Activated T-cell treated with anti-CD3 and anti-CD28 coated beads, Interleukin-2, amount 50 U/mL, for 24 hours (primary cell): ENCODE measurements at regions not wholly inside any gene's neighbourhood (a gene's known extent, or its start where the extent isn't known, plus 50 kb on each side); places are given as distances from the start of the nearest gene placed in this dataset.

Experiments used
- DNase-seq: peaks from one replicate; pipeline ENCODE4 v3.0.0-alpha.2; 2020
- H3K27ac Mint-ChIP-seq: 2 replicates; pipeline ENCODE4 v1.8.0; 2020; ENCODE audit warnings: mild to moderate bottlenecking, mixed read lengths
- H3K27me3 Mint-ChIP-seq: 2 replicates; pipeline ENCODE4 v1.8.0; 2020; ENCODE audit warnings: mixed read lengths
- H3K36me3 Mint-ChIP-seq: 2 replicates; pipeline ENCODE4 v1.8.0; 2020; ENCODE audit warnings: low read depth, mixed read lengths
- H3K4me1 Mint-ChIP-seq: 2 replicates; pipeline ENCODE4 v1.8.0; 2020; ENCODE audit warnings: low read depth, mixed read lengths
- H3K4me3 Mint-ChIP-seq: 2 replicates; pipeline ENCODE4 v1.8.0; 2020; ENCODE audit warnings: mild to moderate bottlenecking, moderate library complexity, mixed read lengths
- H3K9me3 Mint-ChIP-seq: 2 replicates; pipeline ENCODE4 v1.8.0; 2020; ENCODE audit warnings: mixed read lengths

DNA sequence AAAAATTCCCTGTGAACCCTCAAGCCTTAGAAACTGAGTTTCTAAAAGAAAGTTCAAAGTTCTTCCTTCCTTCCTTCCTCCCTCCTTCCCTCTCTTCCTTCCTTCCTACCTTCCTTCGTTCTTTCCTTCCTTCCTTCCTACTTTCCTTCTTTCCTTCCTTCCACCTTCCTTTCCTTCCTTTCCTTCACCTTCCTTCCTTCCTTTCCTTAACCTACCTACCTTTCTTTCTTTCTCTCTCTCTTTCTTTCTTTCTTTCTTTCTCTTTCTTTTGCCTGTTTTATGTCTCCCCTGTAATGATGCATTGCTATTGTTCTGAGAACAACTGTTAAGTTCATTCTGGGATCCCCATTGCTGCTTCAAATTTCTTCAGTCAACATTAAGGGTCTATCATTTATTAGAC lies 551.1 kb downstream of the TFEC start:
- no peaks in the 10 kb centered on the region for H3K36me3 Mint-ChIP-seq
- no peak overlapping the region for H3K4me3 Mint-ChIP-seq
- peaks cover 11% of the 10 kb centered on the region for H3K4me1 Mint-ChIP-seq
- no peaks in the 10 kb centered on the region for H3K9me3 Mint-ChIP-seq
- no peak overlapping the region for H3K27ac Mint-ChIP-seq
- DNase-seq = no peak
- H3K27me3 Mint-ChIP-seq = peaks cover 45% of the 10 kb centered on the region

GRCh38 chr7:115478426-115478825 lies 552.1 kb downstream of the TFEC start:
- Mint-ChIP-seq H3K4me3 (no peak overlapping the region), H3K4me1 (peaks cover 11% of the 10 kb centered on the region), H3K27ac (no peak overlapping the region), H3K36me3 (no peaks in the 10 kb centered on the region), H3K27me3 (peaks cover 47% of the 10 kb centered on the region), H3K9me3 (no peaks in the 10 kb centered on the region)
- DNase-seq = no peak

- peak overlapping the region; percentile 64 for H3K4me3 Mint-ChIP-seq
- H3K36me3 Mint-ChIP-seq = no peaks in the 10 kb centered on the region
- peaks cover 11% of the 10 kb centered on the region for H3K4me1 Mint-ChIP-seq
- H3K27me3 Mint-ChIP-seq = peaks cover 43% of the 10 kb centered on the region
- no peak overlapping the region for H3K27ac Mint-ChIP-seq
- DNase-seq = peak; percentile 30
- H3K9me3 Mint-ChIP-seq = no peaks in the 10 kb centered on the region
Observed at GRCh38 chr7:115477193-115477651, 553.3 kb downstream of the TFEC start.

DNA sequence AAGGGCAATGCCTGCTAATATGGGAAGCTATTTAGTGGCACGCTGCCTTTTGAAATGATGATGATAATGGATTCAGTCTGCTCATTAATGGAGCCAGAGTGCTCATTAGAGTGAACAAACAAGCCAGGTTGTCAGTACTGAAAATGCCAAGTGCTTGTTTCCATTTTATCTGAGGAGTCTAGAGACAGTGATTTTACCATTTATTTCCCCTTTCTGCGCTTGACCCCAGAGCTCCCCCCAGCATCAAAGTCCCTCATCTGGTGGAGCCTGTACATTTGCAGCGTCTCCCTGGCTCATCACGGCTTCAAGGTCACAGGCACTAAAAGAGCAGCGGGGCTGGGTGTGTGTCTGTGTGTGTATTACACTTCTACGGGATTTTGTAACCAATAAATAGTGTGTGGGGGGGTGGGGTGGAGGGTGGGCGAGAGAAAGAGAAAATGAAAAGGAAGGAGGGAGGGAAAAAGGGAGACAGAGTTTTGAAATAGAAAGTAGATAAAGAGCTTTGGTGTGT lies 553.8 kb downstream of the TFEC start:
- no peaks in the 10 kb centered on the region for H3K9me3 Mint-ChIP-seq
- H3K27ac Mint-ChIP-seq = no peak overlapping the region
- H3K27me3 Mint-ChIP-seq = peaks cover 43% of the 10 kb centered on the region
- H3K4me3 Mint-ChIP-seq = peak overlapping the region; percentile 64
- DNase-seq = no peak
- H3K4me1 Mint-ChIP-seq = peaks cover 11% of the 10 kb centered on the region
- H3K36me3 Mint-ChIP-seq = no peaks in the 10 kb centered on the region

DNA sequence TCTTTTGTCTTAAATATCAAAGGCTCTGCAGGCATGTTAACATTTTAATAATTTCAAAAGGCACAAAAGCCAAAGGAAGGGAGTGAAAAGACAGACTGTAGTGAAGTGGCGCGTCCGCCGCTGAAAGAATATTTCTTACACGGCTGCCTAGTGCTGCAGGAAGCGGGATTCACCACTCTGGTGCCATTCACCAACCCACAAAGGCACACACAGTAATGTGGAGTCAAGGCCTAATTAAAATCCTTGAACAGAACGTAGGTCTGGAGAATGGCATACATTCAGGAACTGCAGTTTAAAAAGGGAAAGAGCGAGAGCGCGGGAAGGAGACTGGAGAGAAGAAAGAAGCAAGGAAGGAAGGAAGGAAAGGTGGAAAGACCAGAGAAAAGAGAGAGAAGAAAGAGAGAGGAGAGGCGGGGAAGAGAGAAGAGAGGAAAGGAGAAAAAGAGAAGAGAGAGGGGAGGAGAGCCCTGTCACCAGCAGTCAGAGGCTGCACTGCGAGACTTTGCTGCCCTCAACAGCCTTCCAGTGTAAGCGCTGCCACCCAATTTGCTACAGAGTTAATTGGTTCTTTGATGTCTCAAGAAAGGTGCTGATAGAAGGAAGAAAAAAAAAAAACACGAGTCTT lies 554.0 kb downstream of the MDFIC start:
- Mint-ChIP-seq H3K4me3 (no peak overlapping the region), H3K27ac (no peak overlapping the region), H3K9me3 (no peaks in the 10 kb centered on the region), H3K27me3 (peaks cover 41% of the 10 kb centered on the region), H3K36me3 (no peaks in the 10 kb centered on the region), H3K4me1 (peaks cover 11% of the 10 kb centered on the region)
- DNase-seq = no peak

- Mint-ChIP-seq H3K9me3 (no peaks in the 10 kb centered on the region), H3K4me3 (no peak overlapping the region), H3K4me1 (peaks cover 11% of the 10 kb centered on the region), H3K27me3 (peaks cover 37% of the 10 kb centered on the region), H3K27ac (no peak overlapping the region), H3K36me3 (no peaks in the 10 kb centered on the region)
- DNase-seq = no peak
Observed at GRCh38 chr7:115475206-115475605, 553.3 kb downstream of the MDFIC start.

DNA sequence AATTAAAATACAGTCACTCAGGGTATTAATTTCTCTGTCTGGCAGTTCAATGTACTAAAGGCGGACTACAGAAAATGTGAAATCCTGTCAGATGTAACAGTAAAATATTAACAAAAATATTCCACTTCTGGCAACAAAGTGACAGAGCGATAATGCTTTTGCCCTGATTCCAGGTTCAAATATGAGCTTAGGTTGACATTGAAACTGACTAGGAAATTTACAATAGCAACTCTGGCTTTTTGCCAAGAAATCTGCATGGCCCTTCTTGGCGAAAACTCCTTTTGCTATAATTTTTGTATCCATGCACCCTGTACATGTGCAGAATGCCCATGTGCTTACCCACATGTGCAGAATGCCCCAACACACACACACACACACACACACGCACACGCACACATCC lies 552.2 kb downstream of the MDFIC start:
- Mint-ChIP-seq H3K4me1 (peaks cover 11% of the 10 kb centered on the region), H3K4me3 (no peak overlapping the region), H3K27me3 (peaks cover 28% of the 10 kb centered on the region), H3K36me3 (no peaks in the 10 kb centered on the region), H3K27ac (no peak overlapping the region), H3K9me3 (no peaks in the 10 kb centered on the region)
- no peak for DNase-seq

DNA sequence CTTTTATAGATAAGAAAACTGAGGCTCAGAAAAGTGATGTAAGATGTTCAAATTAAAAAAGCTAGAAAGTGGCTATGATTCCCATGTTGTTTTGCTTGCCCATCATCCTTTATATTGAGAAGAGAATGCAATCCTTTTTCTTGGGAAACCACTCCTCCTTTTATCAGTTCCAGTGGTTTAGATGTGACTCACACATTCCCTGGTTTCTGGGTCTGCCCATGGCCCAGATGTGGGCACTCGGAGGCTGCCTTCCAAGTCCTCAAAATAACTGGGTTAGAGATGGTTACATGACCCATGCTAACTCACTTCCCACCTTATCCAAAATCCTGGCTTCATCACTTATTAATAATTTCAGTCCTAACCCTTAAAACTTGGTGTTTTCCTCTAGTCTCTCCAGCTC lies 550.0 kb downstream of the MDFIC start:
- Mint-ChIP-seq H3K4me1 (peaks cover 6% of the 10 kb centered on the region), H3K27ac (no peak overlapping the region), H3K36me3 (no peaks in the 10 kb centered on the region), H3K27me3 (peaks cover 14% of the 10 kb centered on the region), H3K4me3 (no peak overlapping the region), H3K9me3 (no peaks in the 10 kb centered on the region)
- DNase-seq = no peak

- H3K4me3 Mint-ChIP-seq = no peak overlapping the region
Observed at GRCh38 chr7:115462301-115463015, 540.6 kb downstream of the MDFIC start.

DNA sequence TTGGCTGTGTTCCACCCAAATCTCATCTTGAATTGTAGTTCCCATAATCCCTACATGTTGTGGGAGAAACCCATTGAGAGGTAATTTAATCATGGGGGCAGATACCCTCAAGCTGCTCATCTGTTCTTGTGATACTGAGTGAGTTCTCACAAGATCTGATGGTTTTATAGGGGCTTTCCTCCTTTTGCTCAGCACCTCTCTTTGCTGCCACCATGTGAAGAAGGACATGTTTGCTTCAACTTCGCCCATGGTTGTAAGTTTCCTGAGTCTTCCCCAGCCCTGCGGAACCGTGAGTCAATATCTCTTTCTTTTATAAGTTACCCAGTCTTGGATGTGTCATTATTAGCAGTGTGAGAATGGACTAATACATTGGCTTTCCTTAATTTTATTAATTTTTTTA lies 527.8 kb downstream of the MDFIC start:
- Mint-ChIP-seq H3K27ac (no peak overlapping the region), H3K27me3 (peaks cover 5% of the 10 kb centered on the region), H3K9me3 (no peaks in the 10 kb centered on the region), H3K4me1 (no peaks in the 10 kb centered on the region), H3K36me3 (no peaks in the 10 kb centered on the region), H3K4me3 (no peak overlapping the region)
- no peak for DNase-seq

More at GRCh38 chr7:115462301-115463015, 540.6 kb downstream of the MDFIC start:
- no peaks in the 10 kb centered on the region for H3K36me3 Mint-ChIP-seq
- no peaks in the 10 kb centered on the region for H3K4me1 Mint-ChIP-seq
- H3K27me3 Mint-ChIP-seq = peaks cover 2% of the 10 kb centered on the region
- no peaks in the 10 kb centered on the region for H3K9me3 Mint-ChIP-seq
- H3K27ac Mint-ChIP-seq = no peak overlapping the region
- DNase-seq = no peak

DNA sequence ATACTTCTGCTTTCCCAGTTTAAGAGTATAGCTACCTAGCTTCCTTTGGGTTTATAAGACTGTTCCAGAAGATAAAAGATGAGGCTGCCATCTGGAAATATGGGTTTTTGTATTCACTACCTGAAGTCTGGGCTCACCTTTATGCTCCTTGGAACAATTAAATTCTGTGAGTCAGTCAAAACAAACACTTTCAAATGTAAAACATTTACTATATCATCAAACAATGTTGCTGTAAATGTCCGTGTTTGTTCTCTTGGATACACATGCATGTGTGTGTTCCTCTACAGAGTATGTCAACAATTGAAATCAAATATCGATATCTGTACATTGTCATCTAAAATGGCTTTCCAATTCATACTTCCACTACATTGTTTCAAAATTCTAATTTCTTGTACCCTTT lies 525.6 kb downstream of the MDFIC start:
- Mint-ChIP-seq H3K4me3 (no peak overlapping the region), H3K36me3 (no peaks in the 10 kb centered on the region), H3K27ac (no peak overlapping the region), H3K27me3 (peaks cover 5% of the 10 kb centered on the region), H3K4me1 (no peaks in the 10 kb centered on the region), H3K9me3 (no peaks in the 10 kb centered on the region)
- DNase-seq = no peak

DNA sequence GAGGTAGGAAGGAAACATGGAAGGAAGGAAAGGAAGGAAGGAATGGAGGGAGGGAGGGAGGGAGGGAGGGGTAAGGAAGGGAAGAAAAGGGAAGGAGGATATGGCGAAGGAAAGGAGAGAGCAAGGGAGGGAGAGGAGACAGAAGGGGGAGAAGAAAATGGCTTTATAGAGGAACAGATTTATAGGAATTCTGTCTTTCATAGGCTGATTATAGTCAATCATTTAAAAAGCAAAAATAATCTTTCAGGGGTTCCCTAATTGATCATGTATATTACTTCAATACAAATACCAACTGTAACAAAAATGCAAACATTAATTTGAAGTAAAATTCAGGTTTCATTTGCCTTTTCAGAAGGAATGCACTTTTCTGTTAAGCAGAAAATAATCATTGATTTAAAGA lies 519.1 kb downstream of the MDFIC start:
- Mint-ChIP-seq H3K27me3 (no peaks in the 10 kb centered on the region), H3K27ac (no peak overlapping the region), H3K4me3 (no peak overlapping the region), H3K9me3 (no peaks in the 10 kb centered on the region), H3K4me1 (no peaks in the 10 kb centered on the region), H3K36me3 (no peaks in the 10 kb centered on the region)
- DNase-seq = no peak

DNA sequence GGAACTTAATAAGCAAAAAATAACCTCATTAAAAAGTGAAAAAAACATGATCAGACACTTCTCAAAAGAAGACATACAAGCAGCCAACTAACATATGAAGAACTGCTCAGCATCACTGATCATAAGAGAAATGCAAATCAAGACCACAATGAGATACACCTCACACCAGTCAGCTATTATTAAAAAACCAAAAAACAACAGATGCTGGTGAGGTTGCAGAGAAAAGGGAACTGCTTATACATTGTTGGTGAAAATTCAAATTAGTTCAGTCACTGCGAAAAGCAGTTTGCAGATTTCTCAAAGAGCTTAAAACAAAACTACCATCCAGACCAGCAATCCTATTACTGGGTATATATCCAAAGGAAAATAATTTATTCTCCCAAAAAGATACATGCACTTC lies 513.3 kb downstream of the MDFIC start:
- no peaks in the 10 kb centered on the region for H3K4me1 Mint-ChIP-seq
- no peak for DNase-seq
- H3K27ac Mint-ChIP-seq = no peak overlapping the region
- no peaks in the 10 kb centered on the region for H3K36me3 Mint-ChIP-seq
- peaks cover 5% of the 10 kb centered on the region for H3K27me3 Mint-ChIP-seq
- H3K4me3 Mint-ChIP-seq = no peak overlapping the region
- no peaks in the 10 kb centered on the region for H3K9me3 Mint-ChIP-seq

- Mint-ChIP-seq H3K36me3 (no peaks in the 10 kb centered on the region), H3K4me1 (no peaks in the 10 kb centered on the region), H3K4me3 (no peak overlapping the region), H3K27ac (no peak overlapping the region), H3K9me3 (no peaks in the 10 kb centered on the region), H3K27me3 (peaks cover 4% of the 10 kb centered on the region)
- DNase-seq = no peak
Observed at GRCh38 chr7:115429918-115430317, 508.0 kb downstream of the MDFIC start.

DNA sequence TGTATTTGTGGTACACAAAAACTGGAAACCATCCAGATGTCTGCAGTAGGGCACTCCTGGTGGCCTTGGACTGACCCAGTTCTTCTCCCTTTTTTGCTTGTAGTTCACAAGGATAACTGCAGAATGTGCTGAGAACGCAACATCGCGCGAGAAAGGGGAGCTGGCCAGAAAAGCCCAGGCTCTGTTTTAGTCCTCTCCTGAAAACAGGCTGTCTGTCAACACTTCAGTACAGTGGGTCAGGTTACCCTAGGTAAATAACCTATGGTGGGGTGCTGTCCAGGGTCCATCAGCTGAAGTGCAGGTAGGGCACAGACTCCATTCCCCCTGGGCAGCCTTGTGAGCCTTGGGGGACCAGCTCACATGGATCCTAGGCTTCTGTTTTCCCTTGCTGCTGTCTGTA lies 495.8 kb downstream of the MDFIC start:
- H3K4me3 Mint-ChIP-seq = no peak overlapping the region
- H3K27me3 Mint-ChIP-seq = peaks cover 2% of the 10 kb centered on the region
- H3K9me3 Mint-ChIP-seq = no peaks in the 10 kb centered on the region
- H3K36me3 Mint-ChIP-seq = no peaks in the 10 kb centered on the region
- no peaks in the 10 kb centered on the region for H3K4me1 Mint-ChIP-seq
- no peak for DNase-seq
- H3K27ac Mint-ChIP-seq = no peak overlapping the region
